ENCODE measurements at regions not wholly inside any gene's neighbourhood (a gene's known extent, or its start where the extent isn't known, plus 50 kb on each side); places are given as distances from the start of the nearest gene placed in this dataset.

GRCh38 chr7:156031679-156032478 lies 219.6 kb upstream of the SHH start:
- no peak for DNase-seq (ENCODE audit: low spot score)

GRCh38 chr7:156029460-156030007 lies 217.3 kb upstream of the SHH start:
- DNase-seq (ENCODE audit: low spot score): no peak

- DNase-seq (ENCODE audit: low spot score): no peak
Observed at GRCh38 chr7:156028521-156028920, 216.3 kb upstream of the SHH start.

GRCh38 chr7:156027821-156028220 lies 215.6 kb upstream of the SHH start:
- no peak for DNase-seq (ENCODE audit: low spot score)

DNA sequence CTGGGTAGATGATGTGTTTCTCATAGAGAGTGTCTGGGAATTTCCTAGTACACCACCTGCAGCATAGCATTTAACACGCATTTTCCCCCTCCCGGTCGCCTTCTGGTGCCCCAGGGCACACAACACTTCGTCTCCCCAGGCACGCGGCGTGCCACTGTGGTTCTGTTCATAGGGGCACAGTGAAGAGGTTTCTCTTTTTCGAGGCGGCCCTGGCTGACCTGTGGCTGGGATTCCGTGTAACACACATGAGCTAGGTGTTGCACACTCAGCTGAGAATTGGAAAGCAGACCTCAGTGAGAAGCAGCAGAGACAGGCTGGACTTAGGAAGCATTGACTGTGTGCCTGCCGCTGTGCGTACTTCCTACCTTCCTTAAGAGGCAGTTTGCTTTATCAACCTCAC lies 214.3 kb upstream of the SHH start:
- DNase-seq (ENCODE audit: low spot score): no peak

DNA sequence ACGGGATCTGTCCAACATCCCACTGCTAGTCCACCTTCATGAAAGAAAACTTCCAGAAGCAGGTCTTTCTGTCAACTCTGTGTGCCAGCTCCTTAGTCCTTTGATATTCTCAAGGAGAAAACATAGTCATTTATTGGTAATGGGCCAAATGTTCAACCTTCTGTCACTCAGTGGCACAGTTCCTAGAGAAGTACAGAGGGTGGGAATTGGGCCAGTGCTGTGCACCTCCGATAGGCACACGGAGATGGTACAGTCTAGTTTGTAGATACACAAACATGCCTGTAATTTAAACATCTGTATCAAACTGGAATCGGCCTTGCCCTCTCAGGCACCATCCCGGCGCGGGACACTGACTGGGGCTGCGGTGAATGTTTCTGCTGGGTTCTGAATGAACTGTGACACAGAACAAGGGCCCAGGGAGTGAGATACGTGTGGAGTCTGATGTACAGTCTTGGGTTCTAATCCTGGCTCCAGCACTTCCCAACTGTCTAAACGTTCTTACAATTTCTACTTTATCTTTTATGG lies 213.9 kb upstream of the SHH start:
- DNase-seq (ENCODE audit: low spot score): no peak

DNA sequence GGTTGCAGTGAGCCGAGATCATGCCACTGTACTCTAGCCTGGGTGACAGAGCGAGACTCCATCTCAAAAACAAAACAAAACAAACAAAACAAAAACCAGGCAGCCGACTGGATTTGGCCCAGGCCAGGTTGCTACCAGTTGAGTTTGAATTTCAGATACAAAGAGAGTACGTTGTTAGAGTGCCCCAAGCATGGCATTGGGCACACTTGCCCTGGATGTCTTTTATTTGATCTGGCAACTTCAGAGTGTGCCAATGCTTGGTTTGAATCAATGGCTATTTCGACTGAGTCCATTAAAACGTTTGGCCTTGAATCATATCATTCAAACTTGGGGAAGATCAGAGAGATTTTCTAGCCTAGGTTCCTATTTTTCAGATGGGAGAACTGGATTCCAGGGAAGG lies 213.4 kb upstream of the SHH start:
- DNase-seq (ENCODE audit: low spot score): no peak

DNA sequence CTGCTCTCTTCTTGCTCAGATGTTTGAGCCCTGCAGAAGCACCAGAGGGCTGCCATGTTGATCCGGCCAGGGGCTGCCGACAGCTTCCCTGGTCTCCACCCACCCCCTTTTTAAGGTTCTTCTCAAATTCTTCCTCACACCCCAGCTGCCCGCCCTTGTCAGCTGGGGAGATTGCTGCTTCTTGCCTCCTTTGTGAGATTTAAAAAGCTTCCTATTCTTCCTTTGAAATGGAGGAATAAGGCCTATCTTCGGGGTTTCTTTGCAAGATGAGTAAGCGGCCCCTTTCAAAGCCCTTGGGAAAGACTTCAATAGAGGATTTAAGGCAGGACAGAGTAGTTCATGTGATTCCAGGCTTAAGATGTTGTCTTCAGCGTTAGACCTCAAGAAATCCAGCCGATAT lies 211.9 kb upstream of the SHH start:
- DNase-seq (ENCODE audit: low spot score): no peak

GRCh38 chr7:156022483-156023459 lies 210.5 kb upstream of the SHH start:
- DNase-seq (ENCODE audit: low spot score): no peak

DNA sequence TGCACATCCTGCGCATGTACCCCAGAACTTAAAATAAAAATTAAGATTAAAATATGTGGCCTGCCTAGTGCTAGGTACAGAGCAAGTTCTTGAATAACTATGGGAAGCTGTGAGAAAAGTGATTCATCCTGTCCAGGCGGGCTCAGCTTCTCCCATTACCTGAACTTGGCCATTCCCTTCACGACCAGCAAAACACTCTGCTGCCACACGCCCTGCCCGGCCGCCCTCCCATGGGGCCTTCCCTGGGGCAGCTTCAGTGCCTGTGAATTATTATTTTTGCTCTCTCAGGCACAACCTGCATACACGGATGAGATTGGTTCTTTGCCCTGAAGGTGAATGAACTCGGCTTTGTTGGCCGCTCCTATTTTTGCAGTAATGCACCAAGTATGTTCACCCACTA lies 209.2 kb upstream of the SHH start:
- no peak for DNase-seq (ENCODE audit: low spot score)

- no peak for DNase-seq (ENCODE audit: low spot score)
Observed at GRCh38 chr7:156020566-156020965, 208.3 kb upstream of the SHH start.

DNA sequence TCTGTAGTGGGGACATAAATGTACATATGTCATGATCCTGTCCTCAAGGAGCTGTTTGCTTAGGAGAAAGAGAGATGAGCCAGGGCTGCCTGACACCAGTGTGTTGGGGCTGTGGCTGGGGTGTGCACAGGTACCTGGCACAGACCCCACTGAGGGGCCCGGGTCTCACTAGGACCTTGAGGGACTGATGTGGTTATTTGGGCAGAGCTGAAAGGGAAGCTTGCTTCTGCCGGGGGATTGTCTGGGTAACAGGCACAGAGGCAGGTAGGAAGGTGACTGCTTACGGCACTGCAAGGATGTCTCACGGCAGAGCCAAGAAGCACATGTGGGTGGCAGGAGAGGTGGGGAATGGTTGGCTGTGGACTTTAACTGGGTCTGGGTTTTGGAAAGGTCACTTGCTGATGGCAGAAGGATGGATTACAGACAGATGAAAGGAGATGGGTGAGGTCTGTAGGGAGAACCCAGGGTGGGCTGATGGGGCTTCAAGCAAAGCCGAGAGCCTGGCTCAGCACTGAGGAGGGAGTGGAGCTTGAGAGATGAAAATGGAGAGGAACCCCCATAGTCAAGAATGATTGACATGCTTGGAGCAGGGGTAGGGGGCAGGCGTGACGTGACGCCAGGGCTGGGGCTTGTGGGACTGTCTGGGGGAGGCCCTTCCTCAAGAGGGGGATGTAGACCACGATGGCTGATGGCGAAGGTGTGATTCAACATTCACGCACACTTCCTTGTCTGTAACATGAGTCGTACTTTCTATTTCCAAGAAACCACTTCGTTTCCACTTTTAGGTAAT lies 207.7 kb upstream of the SHH start:
- no peak for DNase-seq (ENCODE audit: low spot score)

DNA sequence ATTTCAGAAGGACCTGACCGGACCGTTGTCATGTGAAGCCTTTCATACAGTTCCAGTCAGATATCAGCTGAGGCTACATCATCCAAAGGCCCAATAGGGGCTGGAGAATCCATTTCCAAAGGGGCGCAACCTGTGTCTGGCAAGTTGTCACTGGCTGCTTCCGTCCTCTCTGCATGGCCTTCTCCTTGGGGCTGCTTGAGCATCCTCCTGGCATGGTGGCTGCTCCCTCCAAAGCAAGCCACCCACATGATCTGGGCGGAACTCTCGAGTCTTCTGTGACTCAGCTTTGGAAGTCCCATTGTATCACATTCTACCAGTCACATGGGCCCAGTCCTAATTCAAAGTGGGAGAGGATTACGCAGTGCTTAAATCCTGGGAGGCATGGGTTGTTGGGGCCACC lies 207.0 kb upstream of the SHH start:
- DNase-seq (ENCODE audit: low spot score): no peak

GRCh38 chr7:156017916-156018700 lies 205.8 kb upstream of the SHH start:
- no peak for DNase-seq (ENCODE audit: low spot score)

- DNase-seq (ENCODE audit: low spot score): no peak
Observed at GRCh38 chr7:156017431-156017830, 205.2 kb upstream of the SHH start.

DNA sequence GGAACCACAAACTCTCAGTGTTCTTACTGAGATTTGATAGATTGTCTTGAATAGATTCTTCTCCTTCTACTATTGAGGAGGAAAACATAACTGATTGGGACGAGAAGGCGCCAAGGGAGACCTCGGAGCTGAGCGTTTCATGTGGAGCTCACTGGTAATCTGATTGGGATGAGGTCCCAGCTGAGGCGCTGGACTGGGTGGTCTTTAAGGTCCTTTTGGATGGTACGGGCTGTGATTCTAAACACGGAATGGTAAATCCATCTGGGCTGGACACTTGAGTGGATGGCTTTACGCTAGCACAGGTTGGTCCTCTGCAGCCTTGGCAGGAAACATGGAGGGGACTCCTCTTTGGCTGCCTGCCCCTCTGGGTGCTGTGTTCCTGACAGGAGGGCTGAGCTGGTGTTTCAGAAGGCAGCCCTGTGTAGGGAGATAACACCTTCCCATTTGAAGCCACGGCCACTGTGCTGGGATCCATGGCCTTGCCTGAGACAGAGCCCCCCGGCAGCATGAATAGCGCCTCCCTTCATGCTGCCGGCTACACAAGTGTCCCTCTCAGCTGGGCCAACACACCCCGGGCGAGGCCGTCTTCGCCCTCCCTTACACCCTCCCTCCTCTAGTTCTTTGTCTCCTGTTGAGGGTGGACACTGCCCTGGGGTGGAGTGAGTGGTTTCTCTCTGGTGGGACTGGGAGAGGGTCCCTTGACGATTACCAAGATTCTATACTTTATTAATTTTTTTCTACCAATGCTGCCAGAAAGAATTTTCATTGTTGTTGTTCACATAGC lies 203.2 kb upstream of the SHH start:
- DNase-seq (ENCODE audit: low spot score): no peak

- no peak for DNase-seq (ENCODE audit: low spot score)
Observed at GRCh38 chr7:156014808-156015207, 202.5 kb upstream of the SHH start.

GRCh38 chr7:156014201-156014600 lies 201.9 kb upstream of the SHH start:
- DNase-seq (ENCODE audit: low spot score): no peak

DNA sequence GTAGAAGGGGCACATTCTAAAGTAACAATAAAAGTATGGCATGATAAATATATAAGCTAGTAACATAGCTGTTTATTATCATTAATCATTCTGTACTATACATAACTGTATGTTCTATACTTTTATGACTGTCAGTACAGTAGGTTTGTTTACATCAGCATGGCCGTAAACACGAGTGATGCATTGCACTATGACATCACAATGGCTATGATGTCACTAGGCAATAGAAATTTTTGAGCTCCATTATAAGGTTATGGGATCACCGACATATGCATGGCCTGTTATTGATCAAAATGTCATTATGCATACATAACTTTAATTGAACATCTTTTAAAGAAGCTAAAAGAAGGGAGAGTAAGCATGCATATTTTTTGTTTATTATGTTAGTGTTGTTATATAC lies 200.1 kb upstream of the SHH start:
- no peak for DNase-seq (ENCODE audit: low spot score)

DNA sequence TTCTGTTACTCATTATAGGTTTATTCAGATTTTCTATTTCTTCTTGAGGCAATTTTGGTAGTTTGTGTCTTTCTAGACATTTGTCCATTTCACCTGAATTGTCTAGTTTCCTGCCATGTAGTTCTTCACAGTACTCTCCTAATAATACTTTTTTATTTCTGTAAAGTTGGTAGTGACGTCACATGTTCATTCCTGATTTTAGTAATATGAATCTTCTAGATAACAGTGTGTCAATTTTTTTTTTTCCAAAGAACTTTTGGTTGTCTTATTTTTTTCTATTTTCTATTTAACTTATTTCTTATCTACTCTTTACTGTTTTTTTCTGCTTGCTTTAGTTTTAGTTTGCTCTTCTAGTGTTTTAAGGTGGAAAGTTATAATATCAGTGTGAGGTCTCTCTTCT lies 197.3 kb upstream of the SHH start:
- no peak for DNase-seq (ENCODE audit: low spot score)

All from pons (tissue), 1 donor.